ENCODE measurements at regions not wholly inside any gene's neighbourhood (a gene's known extent, or its start where the extent isn't known, plus 50 kb on each side); places are given as distances from the start of the nearest gene placed in this dataset.

DNA sequence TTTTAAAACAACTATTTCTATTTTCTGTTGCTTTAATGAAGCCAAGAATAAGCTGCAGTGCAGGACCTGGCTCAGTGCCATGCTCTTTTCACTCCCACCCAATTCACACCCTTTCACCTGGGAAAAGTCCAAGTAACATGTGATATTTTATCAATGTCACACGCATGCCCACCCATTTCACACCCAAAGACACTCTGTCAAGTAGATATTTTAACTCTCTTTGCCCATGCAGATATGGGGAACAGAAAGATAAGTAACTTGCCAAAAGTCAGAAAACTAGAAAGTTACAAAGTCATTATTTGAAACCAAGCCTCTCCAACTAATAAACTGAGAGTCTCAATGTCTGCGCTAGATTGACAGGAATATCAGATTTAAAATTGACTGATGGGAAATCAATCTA is 706.7 kb upstream of the PHF14 start:
- TF ChIP-seq, protein P1, sequence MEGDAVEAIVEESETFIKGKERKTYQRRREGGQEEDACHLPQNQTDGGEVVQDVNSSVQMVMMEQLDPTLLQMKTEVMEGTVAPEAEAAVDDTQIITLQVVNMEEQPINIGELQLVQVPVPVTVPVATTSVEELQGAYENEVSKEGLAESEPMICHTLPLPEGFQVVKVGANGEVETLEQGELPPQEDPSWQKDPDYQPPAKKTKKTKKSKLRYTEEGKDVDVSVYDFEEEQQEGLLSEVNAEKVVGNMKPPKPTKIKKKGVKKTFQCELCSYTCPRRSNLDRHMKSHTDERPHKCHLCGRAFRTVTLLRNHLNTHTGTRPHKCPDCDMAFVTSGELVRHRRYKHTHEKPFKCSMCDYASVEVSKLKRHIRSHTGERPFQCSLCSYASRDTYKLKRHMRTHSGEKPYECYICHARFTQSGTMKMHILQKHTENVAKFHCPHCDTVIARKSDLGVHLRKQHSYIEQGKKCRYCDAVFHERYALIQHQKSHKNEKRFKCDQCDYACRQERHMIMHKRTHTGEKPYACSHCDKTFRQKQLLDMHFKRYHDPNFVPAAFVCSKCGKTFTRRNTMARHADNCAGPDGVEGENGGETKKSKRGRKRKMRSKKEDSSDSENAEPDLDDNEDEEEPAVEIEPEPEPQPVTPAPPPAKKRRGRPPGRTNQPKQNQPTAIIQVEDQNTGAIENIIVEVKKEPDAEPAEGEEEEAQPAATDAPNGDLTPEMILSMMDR (IDR thresholded peaks at IDR 0.05; ENCODE audit: insufficient read depth, low read length, severe bottlenecking), result no peak
- Histone ChIP-seq H3K36me3 (ENCODE audit: control insufficient read depth, insufficient read depth, low read length) (no peaks in the 10 kb centered on the region), H3K27me3 (ENCODE audit: control insufficient read depth, insufficient read depth, low read length) (no peaks in the 10 kb centered on the region), H3K4me3 (ENCODE audit: low read depth, low read length) (no peak overlapping the region)
- DNase-seq (ENCODE audit: low read depth), result no peak
- no peak for FAIRE-seq

DNA sequence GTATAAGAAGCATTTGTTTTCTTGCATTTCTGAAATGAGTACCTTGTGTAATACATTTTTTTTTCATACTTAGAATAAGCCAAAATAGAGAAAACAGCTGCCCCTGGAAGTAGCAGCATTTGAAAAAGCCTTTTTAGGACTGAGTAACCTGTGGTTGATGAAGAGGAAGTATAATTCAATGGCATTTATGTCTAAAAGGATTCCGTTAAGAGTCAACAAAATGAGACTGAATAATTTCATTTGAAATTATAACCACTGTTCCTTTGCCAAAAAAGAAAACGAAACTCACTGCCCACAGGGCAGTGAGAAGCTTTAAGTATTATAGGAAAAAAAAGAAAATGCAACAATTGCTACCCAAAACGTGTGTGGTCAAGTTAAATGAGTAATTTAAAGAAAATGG is 705.6 kb upstream of the PHF14 start:
- no peaks in the 10 kb centered on the region for H3K27me3 ChIP-seq (ENCODE audit: control insufficient read depth, insufficient read depth, low read length)
- DNase-seq (ENCODE audit: low read depth) (no peak), FAIRE-seq (no peak)
- no peaks in the 10 kb centered on the region for H3K36me3 ChIP-seq (ENCODE audit: control insufficient read depth, insufficient read depth, low read length)
- TF ChIP-seq, protein P1 (IDR thresholded peaks at IDR 0.05; ENCODE audit: insufficient read depth, low read length, severe bottlenecking), result no peak
- H3K4me3 ChIP-seq (ENCODE audit: low read depth, low read length), result no peak overlapping the region

DNA sequence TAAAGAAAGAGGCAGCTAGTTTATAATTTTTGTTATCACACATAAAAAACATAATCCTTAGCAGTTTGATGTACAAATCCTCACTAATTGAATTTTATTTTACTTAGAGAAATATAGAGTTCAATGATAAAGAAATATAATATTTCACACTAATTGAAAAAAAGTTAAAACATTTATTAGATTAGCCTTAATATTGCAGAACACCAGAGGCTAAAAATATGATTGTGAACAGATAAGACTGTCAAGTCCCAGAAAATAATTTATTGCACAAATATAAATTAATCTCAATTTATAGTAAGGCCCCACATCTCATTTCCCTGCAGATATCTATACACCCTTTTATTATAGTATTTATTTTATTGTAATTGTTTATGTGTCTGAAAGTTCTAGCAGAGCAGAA is 690.8 kb upstream of the PHF14 start:
- DNase-seq (ENCODE audit: low read depth) (no peak), FAIRE-seq (no peak)
- TF ChIP-seq, protein P1 (IDR thresholded peaks at IDR 0.05; ENCODE audit: insufficient read depth, low read length, severe bottlenecking), result no peak
- no peaks in the 10 kb centered on the region for H3K36me3 ChIP-seq (ENCODE audit: control insufficient read depth, insufficient read depth, low read length)
- no peaks in the 10 kb centered on the region for H3K27me3 ChIP-seq (ENCODE audit: control insufficient read depth, insufficient read depth, low read length)
- H3K4me3 ChIP-seq (ENCODE audit: low read depth, low read length), result no peak overlapping the region

DNA sequence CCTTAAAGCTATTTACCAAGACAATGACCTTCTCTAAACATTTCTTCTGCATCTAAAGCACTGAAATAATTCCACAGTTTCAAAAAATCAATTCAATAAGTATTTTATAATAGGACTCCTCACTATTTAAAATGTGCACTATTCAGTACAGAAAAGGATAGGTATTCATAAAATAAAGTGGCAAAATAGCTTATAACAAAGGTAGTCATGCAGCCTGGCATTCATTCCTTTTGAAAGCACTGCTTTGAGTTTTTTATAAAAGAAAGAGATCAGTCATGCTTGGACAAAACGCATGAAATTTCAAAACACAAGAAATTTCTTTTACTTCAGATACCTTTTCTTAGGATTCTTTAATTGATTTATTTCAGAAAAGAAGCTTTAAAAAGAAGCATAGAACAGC is 689.7 kb upstream of the PHF14 start:
- no peaks in the 10 kb centered on the region for H3K27me3 ChIP-seq (ENCODE audit: control insufficient read depth, insufficient read depth, low read length)
- no peak for FAIRE-seq
- H3K36me3 ChIP-seq (ENCODE audit: control insufficient read depth, insufficient read depth, low read length), result no peaks in the 10 kb centered on the region
- no peak for DNase-seq (ENCODE audit: low read depth)
- TF ChIP-seq, protein P1 (IDR thresholded peaks at IDR 0.05; ENCODE audit: insufficient read depth, low read length, severe bottlenecking), result no peak
- no peak overlapping the region for H3K4me3 ChIP-seq (ENCODE audit: low read depth, low read length)

DNA sequence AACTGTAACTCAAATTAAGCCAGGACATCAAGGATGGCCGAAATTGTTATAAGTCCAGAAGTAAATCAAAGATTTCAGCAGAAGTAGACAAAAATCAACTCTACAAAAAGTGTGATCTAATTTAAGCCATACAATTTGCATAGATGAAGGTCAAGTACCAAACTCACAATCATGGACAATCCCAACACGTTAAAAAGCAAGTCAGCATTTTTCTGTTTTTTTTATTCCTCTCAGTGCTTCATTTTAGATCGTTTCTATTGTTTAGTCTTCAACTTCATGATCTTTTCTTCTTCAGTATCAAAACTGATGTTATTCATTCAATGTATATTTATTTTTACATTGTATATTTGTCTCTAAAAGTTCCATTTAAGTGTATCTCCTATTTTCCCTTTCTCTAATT is 674.3 kb upstream of the PHF14 start:
- FAIRE-seq, result no peak
- no peaks in the 10 kb centered on the region for H3K27me3 ChIP-seq (ENCODE audit: control insufficient read depth, insufficient read depth, low read length)
- no peaks in the 10 kb centered on the region for H3K36me3 ChIP-seq (ENCODE audit: control insufficient read depth, insufficient read depth, low read length)
- H3K4me3 ChIP-seq (ENCODE audit: low read depth, low read length), result no peak overlapping the region
- no peak for DNase-seq (ENCODE audit: low read depth)
- TF ChIP-seq, protein P1 (IDR thresholded peaks at IDR 0.05; ENCODE audit: insufficient read depth, low read length, severe bottlenecking), result no peak

DNA sequence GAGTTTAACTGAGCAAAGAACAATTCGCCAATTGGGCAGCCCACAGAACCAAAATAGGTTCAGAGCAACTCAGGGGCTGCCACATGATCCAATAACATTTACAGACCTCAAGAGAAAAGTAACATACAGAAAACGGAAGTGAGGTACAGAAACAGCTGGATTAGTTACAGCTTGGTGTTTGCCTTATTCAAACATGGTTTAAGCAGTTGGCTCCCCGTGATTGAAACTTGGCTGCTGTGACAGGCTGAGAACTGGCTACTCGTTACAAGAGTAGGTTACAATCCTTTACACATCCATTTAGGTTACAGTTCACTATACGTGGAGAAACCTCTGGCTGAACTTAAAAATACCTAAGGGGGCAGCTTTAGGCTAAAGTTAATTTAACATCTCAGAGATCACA is 673.1 kb upstream of the PHF14 start:
- FAIRE-seq, result no peak
- TF ChIP-seq, protein P1 (IDR thresholded peaks at IDR 0.05; ENCODE audit: insufficient read depth, low read length, severe bottlenecking), result no peak
- H3K4me3 ChIP-seq (ENCODE audit: low read depth, low read length), result no peak overlapping the region

More for the DNA sequence above, 673.1 kb upstream of the PHF14 start:
- no peaks in the 10 kb centered on the region for H3K27me3 ChIP-seq (ENCODE audit: control insufficient read depth, insufficient read depth, low read length)
- H3K36me3 ChIP-seq (ENCODE audit: control insufficient read depth, insufficient read depth, low read length), result no peaks in the 10 kb centered on the region
- DNase-seq (ENCODE audit: low read depth), result no peak
